Activated CD8-positive, alpha-beta memory T cell treated with anti-CD3 and anti-CD28 coated beads for 48 hours (primary cell): ENCODE measurements at regions not wholly inside any gene's neighbourhood (a gene's known extent, or its start where the extent isn't known, plus 50 kb on each side); places are given as distances from the start of the nearest gene placed in this dataset.
"Not testable (repeated sequence)": the region's sequence is repeated elsewhere in the genome, so short reads cannot be mapped to it uniquely, and the experiment has no call there.

Source experiments
- DNase-seq, 3 experiments: peaks; one replicate each; pipeline ENCODE4 v3.0.0-alpha.2; 2020; ENCODE audit warnings: low read depth in 2 of 3, low spot score in 2 of 3

- no peak for DNase-seq
These were observed 173.7 kb downstream of the MYCN start for GRCh38 chr2:16114070-16114469.

DNA sequence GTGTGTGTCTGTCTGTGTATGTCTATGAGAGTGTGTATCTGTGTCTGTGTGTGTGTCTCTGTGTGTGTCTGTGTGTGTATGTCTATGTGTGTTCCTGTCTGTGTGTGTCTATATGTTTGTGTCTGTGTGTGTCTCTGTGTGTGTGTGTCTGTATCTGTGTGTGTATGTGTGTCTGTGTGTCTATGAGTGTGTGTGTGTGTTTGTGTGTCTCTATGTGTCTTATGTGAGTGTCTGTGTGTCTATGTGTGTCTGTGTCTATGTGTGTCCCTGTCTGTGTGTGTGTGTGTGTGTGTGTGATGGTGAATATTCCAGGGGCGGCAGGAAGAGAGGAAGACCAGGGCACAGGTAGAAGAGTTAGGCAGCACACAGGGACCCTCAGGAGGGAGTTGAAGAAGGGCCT, 173.2 kb downstream of the MYCN start:
- DNase-seq, result no peak

DNA sequence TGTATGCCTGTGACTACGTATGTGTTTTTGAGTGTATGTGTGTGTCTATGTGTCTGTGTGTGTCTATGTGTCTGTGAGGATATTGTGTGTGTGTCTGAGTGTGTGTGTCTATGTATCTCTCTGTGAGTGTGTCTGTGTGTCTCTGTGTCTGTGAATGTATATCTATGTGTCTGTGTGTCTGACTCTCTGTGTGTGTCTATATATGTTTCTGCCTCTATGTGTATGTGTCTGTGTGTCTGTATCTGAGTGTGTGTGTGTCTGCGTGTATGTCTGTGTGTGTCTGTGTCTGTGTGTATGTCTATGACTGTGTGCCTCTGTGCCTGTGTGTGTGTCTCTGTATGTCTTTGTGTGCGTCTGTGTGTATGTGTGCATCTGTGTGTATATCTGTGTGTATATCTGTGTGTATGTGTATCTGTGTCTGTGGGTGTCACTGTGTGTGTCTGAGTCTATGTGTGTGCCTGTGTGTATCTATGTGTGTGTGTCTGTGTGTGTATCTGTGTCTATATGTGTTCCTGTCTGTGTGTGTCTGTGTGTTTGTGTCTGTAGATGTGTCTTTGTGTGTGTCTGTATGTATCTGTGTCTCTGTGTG, 172.7 kb downstream of the MYCN start:
- DNase-seq, result no peak

GRCh38 chr2:16112251-16112971, 172.1 kb downstream of the MYCN start:
- DNase-seq, result no peak

GRCh38 chr2:16111838-16112210, 171.5 kb downstream of the MYCN start:
- no peak for DNase-seq

GRCh38 chr2:16109821-16110310, 169.5 kb downstream of the MYCN start:
- DNase-seq, result no peak

DNA sequence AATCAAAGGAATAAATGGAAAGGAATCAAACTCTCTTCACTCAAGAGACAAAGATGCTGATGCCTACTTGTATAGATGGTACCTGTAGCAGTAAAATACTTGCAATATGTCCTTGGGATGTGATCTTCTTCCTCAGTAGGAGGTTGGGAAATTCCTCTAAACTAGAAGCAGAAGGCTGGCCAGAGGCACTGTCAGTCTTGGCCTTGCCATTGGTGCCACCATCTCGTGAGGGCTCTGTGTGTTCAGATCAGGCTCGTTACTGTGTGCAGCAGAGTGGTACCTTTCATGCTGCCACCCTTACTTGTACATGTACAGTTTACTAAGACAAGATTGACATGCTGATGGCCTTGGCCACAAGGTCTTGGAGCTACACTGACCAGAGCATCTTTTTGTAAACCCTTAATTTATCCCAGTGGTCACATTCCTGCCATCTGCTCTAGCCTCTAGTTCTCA, 169.0 kb downstream of the MYCN start:
- DNase-seq, result no peak

DNA sequence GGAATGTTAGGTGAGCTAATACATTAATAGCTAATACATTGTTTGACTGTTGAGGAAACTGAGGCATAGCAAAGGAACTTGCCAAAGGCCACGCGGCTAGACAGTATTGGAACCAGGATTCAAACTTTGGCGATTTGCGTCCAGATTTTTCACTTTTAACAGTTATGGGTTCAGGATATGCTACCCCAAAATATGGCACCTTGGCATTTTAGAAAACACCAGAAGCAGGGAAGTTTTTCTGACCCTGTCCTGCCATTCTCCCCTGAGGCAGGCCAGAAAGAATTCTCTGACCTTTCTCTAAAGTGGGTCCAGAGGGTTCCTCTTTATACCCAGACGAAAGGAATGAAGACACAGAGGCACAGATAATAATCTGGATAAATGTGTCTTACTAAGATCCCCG, 166.9 kb downstream of the MYCN start:
- DNase-seq, result no peak

DNA sequence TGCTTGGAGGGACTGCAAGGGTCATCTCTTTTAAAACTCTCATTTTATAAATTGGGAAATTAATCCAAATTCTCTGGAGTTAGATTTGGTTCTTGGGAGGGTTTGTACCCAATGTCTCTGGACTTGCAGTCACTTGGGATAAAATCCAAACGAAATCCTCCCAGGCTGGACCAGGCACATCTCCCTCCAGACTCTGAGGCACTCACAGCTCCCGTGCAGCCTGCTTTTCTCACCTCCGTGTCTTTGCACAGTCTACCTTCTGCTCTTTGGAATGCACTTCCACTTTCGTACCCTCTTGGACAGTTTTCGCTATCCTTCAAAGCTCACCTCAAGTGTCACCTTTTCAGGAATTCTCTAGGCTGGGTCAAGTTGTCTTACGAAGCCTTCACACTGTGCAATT, 166.3 kb downstream of the MYCN start:
- no peak for DNase-seq

DNA sequence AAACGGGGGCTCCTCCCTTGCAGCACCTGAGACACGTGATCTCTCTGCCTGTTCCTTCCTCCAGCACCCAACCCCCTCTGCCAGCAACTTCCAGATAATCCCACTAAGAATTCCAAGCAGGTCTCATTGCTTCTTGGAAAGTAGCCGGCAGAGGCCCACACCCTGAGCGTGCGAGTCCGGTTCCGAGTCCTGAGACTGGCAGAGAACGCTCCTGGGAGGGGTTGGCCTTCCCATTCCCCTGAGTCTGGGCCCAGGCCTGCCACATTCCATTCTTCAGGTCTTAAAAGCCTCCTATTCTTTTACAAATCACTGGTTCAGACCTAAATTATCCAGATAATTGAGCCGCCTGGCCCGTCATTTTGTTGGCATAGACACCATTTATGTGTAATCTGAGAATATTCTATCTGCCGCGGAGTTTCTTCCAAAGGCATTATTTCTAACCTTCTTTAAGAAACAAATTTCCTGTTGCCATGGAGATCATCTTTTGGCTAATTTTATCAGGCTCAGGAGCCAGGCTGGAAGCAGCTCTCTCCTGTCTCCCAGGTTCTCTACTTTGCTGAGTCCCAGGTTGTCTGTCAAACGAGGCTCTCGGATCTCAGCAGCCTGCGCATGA, 165.4 kb downstream of the MYCN start:
- no peak for DNase-seq

GRCh38 chr2:16104949-16105668, 164.8 kb downstream of the MYCN start:
- no peak for DNase-seq

DNA sequence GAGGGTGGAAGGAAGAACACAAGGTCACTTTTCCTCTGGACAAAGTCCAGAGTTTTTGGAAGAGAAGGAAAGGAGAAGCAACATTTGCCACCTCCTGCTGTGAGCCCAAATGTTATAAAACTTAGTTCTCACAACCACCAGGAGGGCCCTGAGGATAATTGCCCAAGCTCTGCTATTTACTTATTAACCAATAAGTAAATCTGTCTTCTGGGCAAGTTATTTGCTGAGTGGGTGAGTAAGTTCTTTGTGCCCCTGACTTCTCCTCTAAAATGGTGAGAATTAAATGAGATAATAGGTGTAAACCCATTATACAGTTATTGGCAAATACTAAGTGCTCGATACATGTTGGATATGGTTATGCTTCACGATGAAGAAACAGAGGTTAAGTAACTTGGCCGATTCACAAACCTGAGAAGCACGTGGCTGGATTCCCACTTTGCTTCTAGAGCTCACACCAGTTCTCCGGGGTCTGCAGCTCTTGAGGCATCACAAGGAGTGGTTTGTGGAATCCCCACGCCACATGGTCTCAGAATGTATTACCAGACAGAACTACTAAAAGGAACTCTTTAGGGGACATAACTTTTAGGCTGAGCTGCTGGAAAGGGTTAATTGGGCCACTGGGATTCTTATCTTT, 164.1 kb downstream of the MYCN start:
- no peak for DNase-seq

- DNase-seq, result no peak
These were observed 163.4 kb downstream of the MYCN start for GRCh38 chr2:16103614-16104314.

GRCh38 chr2:16102976-16103380, 162.6 kb downstream of the MYCN start:
- no peak for DNase-seq

DNA sequence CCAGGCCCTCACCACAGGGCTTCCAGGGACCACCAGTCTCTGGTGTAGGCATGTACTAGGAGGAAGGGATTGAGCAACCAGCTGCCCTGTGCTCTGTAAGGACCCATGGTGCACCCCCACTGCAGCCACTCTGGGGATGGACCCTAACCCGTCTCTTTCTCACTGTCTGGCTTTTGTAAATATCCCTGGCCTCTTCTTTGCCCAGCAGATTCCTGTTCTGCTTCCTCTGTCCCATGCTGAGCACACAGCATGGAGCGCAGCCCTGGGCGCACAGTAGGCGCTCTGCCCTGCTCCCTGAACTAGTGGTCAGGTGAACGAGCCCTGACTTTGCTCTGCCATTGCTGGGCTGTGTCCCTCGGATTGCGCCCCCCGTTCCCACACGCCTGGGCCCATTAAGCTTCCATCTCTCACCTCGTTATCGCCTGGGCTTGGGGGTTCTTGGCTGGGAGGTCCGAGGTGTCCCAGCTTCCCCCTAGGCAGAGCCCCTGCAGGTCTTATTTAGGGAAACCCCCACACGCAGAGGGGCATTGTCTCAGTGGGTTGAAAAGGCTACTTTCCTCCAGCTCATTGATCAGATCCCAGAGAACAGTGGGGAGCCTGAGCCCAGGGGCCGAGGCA, 162.1 kb downstream of the MYCN start:
- DNase-seq, result no peak

- no peak for DNase-seq
These were observed 160.8 kb downstream of the MYCN start for GRCh38 chr2:16101196-16101595.

DNA sequence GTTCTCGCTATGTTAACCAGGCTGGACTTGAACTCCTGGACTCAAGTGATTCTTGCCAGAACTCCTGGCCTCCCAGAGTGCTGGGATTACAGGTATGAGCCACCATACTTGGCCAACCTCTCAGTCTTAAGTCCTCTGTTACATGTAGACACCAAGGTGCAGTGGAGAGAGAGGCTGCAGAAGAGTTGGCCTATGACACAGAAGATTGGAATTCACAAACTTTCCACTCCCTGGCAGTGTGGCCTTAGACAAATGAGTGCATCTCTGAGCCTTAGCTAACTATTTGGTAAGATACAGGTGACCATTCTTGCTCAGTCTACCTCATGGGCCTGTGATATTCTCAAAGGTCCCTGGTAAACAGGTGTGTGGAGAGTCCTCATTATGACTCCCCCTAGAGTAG, 159.7 kb downstream of the MYCN start:
- DNase-seq, result no peak

GRCh38 chr2:16099326-16099725, 159.0 kb downstream of the MYCN start:
- DNase-seq, result no peak

- DNase-seq, result no peak
These were observed 156.6 kb downstream of the MYCN start for GRCh38 chr2:16096962-16097361.

DNA sequence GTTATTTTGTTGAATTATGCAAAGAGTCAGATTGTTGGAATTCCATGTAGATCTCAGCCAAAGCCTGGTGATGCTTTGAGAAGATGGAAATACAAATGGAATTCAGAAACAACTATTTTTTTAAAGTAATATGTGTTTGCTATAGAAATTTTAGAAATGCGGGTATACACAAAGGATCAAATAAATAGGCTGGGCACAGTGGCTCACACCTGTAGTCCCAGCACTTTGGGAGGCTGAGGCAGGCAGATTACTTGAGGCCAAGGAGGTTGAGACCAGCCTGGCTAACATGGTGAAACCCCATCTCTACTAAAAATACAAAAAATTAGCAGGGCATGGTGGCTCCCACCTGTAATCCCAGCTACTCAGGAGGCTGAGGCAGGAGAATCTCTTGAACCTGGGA, 155.1 kb downstream of the MYCN start:
- not testable (repeated sequence) for DNase-seq
